K562 (cell line): ENCODE measurements at regions not wholly inside any gene's neighbourhood (a gene's known extent, or its start where the extent isn't known, plus 50 kb on each side); places are given as distances from the start of the nearest gene placed in this dataset.

Experiments used
- ATAC-seq: fragments of 200-7000 bp; cut with Tn5 transposase; 3 replicates; pipeline ENCODE4 v1.9.1; 2020; ENCODE audit warnings: moderate library complexity
- BruUV-seq: library from RNA; stranded (reverse); fragments of 400-500 nt; replicated peaks from 2 replicates; lab custom pipeline; 2021; lab: Mats Ljungman, UMichigan
- CTCF ChIA-PET: fragments of 300-600 bp; formaldehyde crosslinking; extraction: SDS; loops from one replicate; lab custom pipeline; 2021; ENCODE audit warnings: low intra/inter-chr PET ratio; lab: Yijun Ruan, JAX
- POLR2A ChIA-PET: fragments of 300-600, 350-650 bp; sonication (Branson Sonifier 250); formaldehyde crosslinking; extraction: SDS; loops from one replicate; lab custom pipeline; 2021; ENCODE audit warnings: antibody characterized with exemption, inconsistent platforms; lab: Yijun Ruan, JAX
- DNase-seq, 4 experiments: peaks; one replicate each; pipeline versions ENCODE4 v3.0.0 to v3.0.0-alpha.2; 2011 to 2018; ENCODE audit warnings: low spot score in 3 of 4, mixed read lengths in 3 of 4; ENCODE audit errors: extremely low read depth in 1 of 4
- FAIRE-seq: peaks from 2 replicates; lab custom pipeline; 2011; peaks lifted over from hg19 to GRCh38; lab: Jason Lieb, UNC
- H2AFZ ChIP-seq: 2 replicates; pipeline ENCODE4 v1.6.0; 2011; ENCODE audit warnings: low read depth, low read length, control low read depth, inconsistent platforms
- H3K27ac ChIP-seq: fragments of 200-600 bp; 3 replicates; pipeline ENCODE4 v1.8.0; 2011; ENCODE audit warnings: low read depth, mild to moderate bottlenecking, control low read depth, inconsistent platforms, low read length, moderate library complexity, mixed read lengths; ENCODE audit errors: extremely low read depth
- H3K27me3 ChIP-seq, 2 experiments: fragments of 300-600 bp in 1 of 2; 2 replicates in 1 of 2; 3 replicates in 1 of 2; pipeline versions ENCODE4 v1.6.0 to v1.8.0; 2011; ENCODE audit warnings: inconsistent platforms in 2 of 2, low read length in 2 of 2, mild to moderate bottlenecking in 1 of 2, mixed read lengths in 1 of 2, moderate library complexity in 1 of 2; ENCODE audit not compliant: control insufficient read depth in 2 of 2, insufficient read depth in 2 of 2
- H3K36me3 ChIP-seq: fragments of 300-600 bp; 3 replicates; pipeline ENCODE4 v1.8.0; 2011; ENCODE audit warnings: mild to moderate bottlenecking, low read length, inconsistent platforms; ENCODE audit not compliant: control insufficient read depth, insufficient read depth
- H3K4me1 ChIP-seq, 2 experiments: fragments of 200-600 bp in 1 of 2; replicated peaks in 1 of 2; 2 replicates in 1 of 2; 3 replicates in 1 of 2; pipeline versions ENCODE4 v1.5.1 to v1.8.0; 2011; ENCODE audit warnings: inconsistent platforms in 2 of 2, low read length in 2 of 2, mild to moderate bottlenecking in 1 of 2, mixed read lengths in 1 of 2, moderate library complexity in 1 of 2; ENCODE audit not compliant: control insufficient read depth in 2 of 2, insufficient read depth in 2 of 2
- H3K4me2 ChIP-seq: 2 replicates; pipeline ENCODE4 v1.6.1; 2011; ENCODE audit warnings: low read length, control low read depth, inconsistent platforms, mixed read lengths; ENCODE audit not compliant: insufficient read depth
- H3K4me3 ChIP-seq: fragments of 200-600 bp; sonication (generic), shearing (Covaris generic); 2 replicates; pipeline ENCODE4 v1.5.1; 2016; ENCODE audit warnings: control low read depth, inconsistent platforms
- H3K79me2 ChIP-seq: fragments of 200-600 bp; 3 replicates; pipeline ENCODE4 v1.8.0; 2011; ENCODE audit warnings: low read length, inconsistent platforms; ENCODE audit not compliant: control insufficient read depth, insufficient read depth
- H3K9ac ChIP-seq, 2 experiments: 2 replicates each; pipeline versions ENCODE4 v1.6.0 to v1.6.1; 2011; ENCODE audit warnings: low read depth in 2 of 2, low read length in 2 of 2, control low read depth in 1 of 2, inconsistent platforms in 1 of 2, mild to moderate bottlenecking in 1 of 2, mixed read lengths in 1 of 2; ENCODE audit not compliant: insufficient read depth in 1 of 2
- H3K9me1 ChIP-seq: one replicate; pipeline ENCODE4 v1.6.0; 2011; ENCODE audit warnings: inconsistent platforms, mild to moderate bottlenecking, low read length, moderate library complexity; ENCODE audit not compliant: control insufficient read depth, insufficient read depth
- H3K9me3 ChIP-seq: replicated peaks from 2 replicates; pipeline ENCODE4 v1.5.1; 2011; ENCODE audit warnings: low read depth, low read length, inconsistent platforms; ENCODE audit not compliant: control insufficient read depth, insufficient read depth
- H4K20me1 ChIP-seq: replicated peaks from 2 replicates; pipeline ENCODE4 v1.6.1; 2011; ENCODE audit warnings: low read length, inconsistent platforms, mixed read lengths; ENCODE audit not compliant: control insufficient read depth, insufficient read depth
- CREM ChIP-seq: IDR thresholded peaks from 2 replicates; pipeline ENCODE4 v1.6.1; 2014; ENCODE audit warnings: antibody characterized with exemption, low read depth
- HDAC6 ChIP-seq: IDR thresholded peaks from 2 replicates; pipeline ENCODE4 v1.6.1; 2012; ENCODE audit warnings: low read depth, mild to moderate bottlenecking, control low read depth, inconsistent platforms, low read length, moderate library complexity
- NBN ChIP-seq: fragments of 450-650 bp; IDR thresholded peaks from 2 replicates; pipeline ENCODE4 v1.6.1; 2016; ENCODE audit warnings: low read depth, mild to moderate bottlenecking
- NR2C2 ChIP-seq, 2 experiments: fragments of 200-800 bp in 1 of 2; sonication (Bioruptor generic) in 1 of 2; sonication (generic) in 1 of 2; formaldehyde crosslinking in 1 of 2; IDR thresholded peaks; 2 replicates each; pipeline versions ENCODE4 v1.6.1 to v1.8.0; 2016 to 2022; ENCODE audit warnings: mild to moderate bottlenecking in 1 of 2, missing compliant biosample characterization in 1 of 2, missing genetic modification characterization in 1 of 2, missing genetic modification reagents in 1 of 2
- NUFIP1 ChIP-seq: fragments of 450-650 bp; IDR thresholded peaks from 2 replicates; pipeline ENCODE4 v1.6.1; 2018; ENCODE audit not compliant: partially characterized antibody
- STAT5A ChIP-seq: IDR thresholded peaks from 2 replicates; pipeline ENCODE4 v1.6.1; 2012; ENCODE audit warnings: low read length, inconsistent platforms, borderline replicate concordance
- ZBTB8A ChIP-seq: fragments of 450-650 bp; IDR thresholded peaks from 2 replicates; pipeline ENCODE4 v1.6.1; 2018; ENCODE audit warnings: mild to moderate bottlenecking, moderate library complexity; ENCODE audit not compliant: partially characterized antibody
- WGBS: fragments of 100-300 bp; shearing (Covaris generic); methylation state at CpG from one replicate; pipeline ENCODE4 v1.1.6; 2016; ENCODE audit warnings: low coverage, mixed read lengths; ENCODE audit not compliant: insufficient coverage; ENCODE audit errors: missing lambda C conversion rate; 5-methylcytosine and 5-hydroxymethylcytosine counted together
- in situ Hi-C: fragments of 300-500 bp; cut with MboI; formaldehyde crosslinking; loops from 4 replicates; pipeline ENCODE4 v1.15.0; 2018; ENCODE audit warnings: inconsistent platforms, mixed read lengths
- intact Hi-C: fragments of 100-400 bp; cut with micrococcal nuclease; formaldehyde crosslinking; loops from 2 replicates; pipeline ENCODE4 v1.14.2; 2022
- TF ChIP-seq, protein P1 (sequence below): fragments of 250-450 bp; sonication (Bioruptor Pico); IDR thresholded peaks from 2 replicates; pipeline ENCODE4 v1.4.0; 2020; ENCODE audit warnings: mild to moderate bottlenecking, moderate library complexity
- TF ChIP-seq, protein P2 (sequence below): fragments of 450-650 bp; formaldehyde crosslinking; IDR thresholded peaks from 2 replicates; pipeline ENCODE4 v1.4.0; 2020; ENCODE audit warnings: mild to moderate bottlenecking
- TF ChIP-seq, protein P3 (sequence below), 3 experiments: fragments of 200-800 bp in 1 of 3; fragments of 250-450 bp in 1 of 3; fragments of 450-650 bp in 1 of 3; sonication (Bioruptor Pico) in 1 of 3; sonication (Bioruptor generic) in 1 of 3; formaldehyde crosslinking in 1 of 3; IDR thresholded peaks; 2 replicates each; pipeline versions ENCODE4 v1.6.1 to v1.8.0; 2016 to 2022; ENCODE audit warnings: mild to moderate bottlenecking in 2 of 3, missing genetic modification characterization in 2 of 3, missing compliant biosample characterization in 1 of 3, moderate library complexity in 1 of 3

DNA sequence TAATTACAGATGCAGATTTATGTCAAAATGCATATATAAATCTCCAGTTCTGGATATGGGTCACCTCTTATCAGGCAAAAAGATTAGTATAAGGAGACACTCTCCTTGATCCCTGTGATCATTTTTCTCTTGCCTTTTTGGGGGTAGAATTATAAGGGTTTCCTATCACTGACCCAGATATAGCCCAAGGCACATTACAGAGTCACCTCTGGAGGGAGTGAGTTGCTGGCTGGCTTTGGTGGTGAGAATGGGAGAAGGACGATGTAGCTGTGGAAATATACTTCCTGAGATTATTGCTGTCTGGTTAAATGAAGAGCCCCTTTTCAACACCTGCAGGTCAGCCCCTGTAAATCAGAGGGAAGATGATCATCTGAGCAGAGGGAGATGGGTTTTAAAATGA lies 418.7 kb downstream of the MTX2 start:
- H3K36me3 ChIP-seq, result no peaks in the 10 kb centered on the region
- no peak overlapping the region for H3K27ac ChIP-seq
- in situ Hi-C loops, result no loop called here
- H3K79me2 ChIP-seq, result no peaks in the 10 kb centered on the region
- 0% methylated on average over 1 of the region's 1 CpG for WGBS
- no peak overlapping the region for H3K4me2 ChIP-seq
- H3K4me1 ChIP-seq, result no peaks in the 10 kb centered on the region
- H3K9me3 ChIP-seq, result no peaks in the 10 kb centered on the region
- no peak overlapping the region for H3K4me3 ChIP-seq
- POLR2A ChIA-PET, result no interaction called here
- H3K27me3 ChIP-seq, result no peaks in the 10 kb centered on the region
- H2AFZ ChIP-seq, result no peak overlapping the region
- no peak overlapping the region for H3K9ac ChIP-seq
- H4K20me1 ChIP-seq, result no peaks in the 10 kb centered on the region
- no peak for TF ChIP-seq NBN
- TF ChIP-seq CREM, result no peak
- TF ChIP-seq, protein P1, sequence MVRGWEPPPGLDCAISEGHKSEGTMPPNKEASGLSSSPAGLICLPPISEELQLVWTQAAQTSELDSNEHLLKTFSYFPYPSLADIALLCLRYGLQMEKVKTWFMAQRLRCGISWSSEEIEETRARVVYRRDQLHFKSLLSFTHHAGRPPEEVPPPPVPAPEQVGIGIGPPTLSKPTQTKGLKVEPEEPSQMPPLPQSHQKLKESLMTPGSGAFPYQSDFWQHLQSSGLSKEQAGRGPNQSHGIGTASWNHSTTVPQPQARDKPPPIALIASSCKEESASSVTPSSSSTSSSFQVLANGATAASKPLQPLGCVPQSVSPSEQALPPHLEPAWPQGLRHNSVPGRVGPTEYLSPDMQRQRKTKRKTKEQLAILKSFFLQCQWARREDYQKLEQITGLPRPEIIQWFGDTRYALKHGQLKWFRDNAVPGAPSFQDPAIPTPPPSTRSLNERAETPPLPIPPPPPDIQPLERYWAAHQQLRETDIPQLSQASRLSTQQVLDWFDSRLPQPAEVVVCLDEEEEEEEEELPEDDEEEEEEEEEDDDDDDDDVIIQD (CRISPR knock-in tag), result no peak
- TF ChIP-seq NUFIP1, result no peak
- no peak for TF ChIP-seq STAT5A
- no TSS peak for BruUV-seq
- intact Hi-C loops, result no loop called here
- DNase-seq (no peak), FAIRE-seq (no peak), ATAC-seq (no peak)
- H3K9me1 ChIP-seq, result no peaks in the 10 kb centered on the region
- CTCF ChIA-PET, result interaction anchor here (0.5 kb wide), 1 partner anchor 15 kb away, joined by 3 read pairs; no protein-coding TSS in a partner anchor

DNA sequence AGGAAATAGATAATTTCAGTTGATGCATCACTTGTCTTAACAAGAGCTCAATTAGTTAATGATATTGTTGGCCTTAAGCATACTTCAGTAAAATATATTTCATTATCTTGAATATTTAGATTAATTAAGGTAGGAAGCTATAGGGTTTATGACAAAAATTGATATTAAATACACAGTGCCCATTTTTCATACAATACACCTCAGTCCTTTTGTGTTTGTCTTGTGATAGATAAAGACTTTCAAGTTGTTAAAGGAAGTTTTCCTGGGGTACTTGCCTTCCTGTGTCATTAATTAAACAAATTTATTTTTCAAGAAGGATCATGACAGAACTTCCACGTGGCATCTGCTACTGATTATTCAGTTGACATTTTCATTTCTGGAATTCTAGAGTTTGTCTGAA lies 420.5 kb downstream of the MTX2 start:
- ChIA-PET CTCF (no interaction called here), POLR2A (no interaction called here)
- Histone ChIP-seq H3K9ac (no peak overlapping the region), H3K4me2 (no peak overlapping the region), H3K9me3 (no peaks in the 10 kb centered on the region), H2AFZ (no peak overlapping the region), H3K79me2 (no peaks in the 10 kb centered on the region), H4K20me1 (no peaks in the 10 kb centered on the region), H3K4me1 (no peaks in the 10 kb centered on the region), H3K36me3 (no peaks in the 10 kb centered on the region), H3K27me3 (no peaks in the 10 kb centered on the region), H3K9me1 (no peaks in the 10 kb centered on the region), H3K27ac (no peak overlapping the region), H3K4me3 (no peak overlapping the region)
- intact Hi-C loops (no loop called here), in situ Hi-C loops (no loop called here)
- 0% methylated on average over 1 of the region's 1 CpG for WGBS
- FAIRE-seq, result no peak
- ATAC-seq, result no peak
- DNase-seq, result no peak
- BruUV-seq, result no TSS peak
- TF ChIP-seq NR2C2 (CRISPR knock-in tag; IDR thresholded peaks at IDR 0.05) (no peak), NR2C2 (tag; IDR thresholded peaks at IDR 0.05) (no peak), HDAC6 (no peak), ZBTB8A (no peak)
- TF ChIP-seq, protein P2, sequence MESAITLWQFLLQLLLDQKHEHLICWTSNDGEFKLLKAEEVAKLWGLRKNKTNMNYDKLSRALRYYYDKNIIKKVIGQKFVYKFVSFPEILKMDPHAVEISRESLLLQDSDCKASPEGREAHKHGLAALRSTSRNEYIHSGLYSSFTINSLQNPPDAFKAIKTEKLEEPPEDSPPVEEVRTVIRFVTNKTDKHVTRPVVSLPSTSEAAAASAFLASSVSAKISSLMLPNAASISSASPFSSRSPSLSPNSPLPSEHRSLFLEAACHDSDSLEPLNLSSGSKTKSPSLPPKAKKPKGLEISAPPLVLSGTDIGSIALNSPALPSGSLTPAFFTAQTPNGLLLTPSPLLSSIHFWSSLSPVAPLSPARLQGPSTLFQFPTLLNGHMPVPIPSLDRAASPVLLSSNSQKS, result no peak
- TF ChIP-seq, protein P3, sequence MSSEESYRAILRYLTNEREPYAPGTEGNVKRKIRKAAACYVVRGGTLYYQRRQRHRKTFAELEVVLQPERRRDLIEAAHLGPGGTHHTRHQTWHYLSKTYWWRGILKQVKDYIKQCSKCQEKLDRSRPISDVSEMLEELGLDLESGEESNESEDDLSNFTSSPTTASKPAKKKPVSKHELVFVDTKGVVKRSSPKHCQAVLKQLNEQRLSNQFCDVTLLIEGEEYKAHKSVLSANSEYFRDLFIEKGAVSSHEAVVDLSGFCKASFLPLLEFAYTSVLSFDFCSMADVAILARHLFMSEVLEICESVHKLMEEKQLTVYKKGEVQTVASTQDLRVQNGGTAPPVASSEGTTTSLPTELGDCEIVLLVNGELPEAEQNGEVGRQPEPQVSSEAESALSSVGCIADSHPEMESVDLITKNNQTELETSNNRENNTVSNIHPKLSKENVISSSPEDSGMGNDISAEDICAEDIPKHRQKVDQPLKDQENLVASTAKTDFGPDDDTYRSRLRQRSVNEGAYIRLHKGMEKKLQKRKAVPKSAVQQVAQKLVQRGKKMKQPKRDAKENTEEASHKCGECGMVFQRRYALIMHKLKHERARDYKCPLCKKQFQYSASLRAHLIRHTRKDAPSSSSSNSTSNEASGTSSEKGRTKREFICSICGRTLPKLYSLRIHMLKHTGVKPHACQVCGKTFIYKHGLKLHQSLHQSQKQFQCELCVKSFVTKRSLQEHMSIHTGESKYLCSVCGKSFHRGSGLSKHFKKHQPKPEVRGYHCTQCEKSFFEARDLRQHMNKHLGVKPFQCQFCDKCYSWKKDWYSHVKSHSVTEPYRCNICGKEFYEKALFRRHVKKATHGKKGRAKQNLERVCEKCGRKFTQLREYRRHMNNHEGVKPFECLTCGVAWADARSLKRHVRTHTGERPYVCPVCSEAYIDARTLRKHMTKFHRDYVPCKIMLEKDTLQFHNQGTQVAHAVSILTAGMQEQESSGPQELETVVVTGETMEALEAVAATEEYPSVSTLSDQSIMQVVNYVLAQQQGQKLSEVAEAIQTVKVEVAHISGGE (CRISPR knock-in tag; IDR thresholded peaks at IDR 0.05), result no peak
